ENCODE measurements at regions not wholly inside any gene's neighbourhood (a gene's known extent, or its start where the extent isn't known, plus 50 kb on each side); places are given as distances from the start of the nearest gene placed in this dataset.

DNA sequence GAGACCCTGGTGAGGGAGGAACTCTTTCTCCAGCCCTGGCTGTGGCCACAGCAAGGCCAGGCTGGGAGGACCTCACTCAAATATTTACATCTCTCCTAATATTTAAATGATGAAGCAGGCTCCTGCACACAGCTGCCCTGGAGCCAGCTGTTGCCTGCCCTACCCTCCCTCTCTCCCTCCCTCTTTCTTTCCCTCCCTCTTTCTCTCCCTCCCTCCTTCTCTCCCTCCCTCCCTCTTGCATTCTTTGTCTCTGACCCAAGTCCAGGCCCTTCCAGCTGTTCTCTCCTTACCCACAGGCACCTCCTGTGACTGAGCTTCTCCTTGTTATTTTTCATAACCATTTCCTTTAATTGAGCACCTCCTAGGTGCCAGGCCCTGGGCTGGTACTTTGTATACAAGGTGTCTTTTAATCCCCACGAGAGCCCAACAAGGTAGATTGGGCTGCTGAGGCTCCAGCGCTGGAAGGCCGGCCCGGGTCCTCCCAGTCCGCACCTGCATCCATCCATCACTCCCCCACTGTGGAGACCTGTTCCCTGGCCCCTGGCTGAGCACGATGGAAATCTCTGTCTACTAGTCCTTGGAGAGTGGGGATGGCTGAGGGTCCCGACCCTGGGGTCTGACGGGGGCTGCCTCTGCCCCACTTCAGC is 242.3 kb downstream of the SEC14L1 start:
- no peak overlapping the region for H3K27ac ChIP-seq (ENCODE audit: low read depth, low read length)
- H3K36me3 ChIP-seq (ENCODE audit: low read length), result no peaks in the 10 kb centered on the region
- no peaks in the 10 kb centered on the region for H3K79me2 ChIP-seq (ENCODE audit: insufficient read depth, low read length)
- no peaks in the 10 kb centered on the region for H4K20me1 ChIP-seq (ENCODE audit: low read depth, low read length)
- H3K9me2 ChIP-seq (replicated peaks; ENCODE audit: insufficient read depth, low read length), result no peaks in the 10 kb centered on the region
- H3K27me3 ChIP-seq (ENCODE audit: low read length), result no peaks in the 10 kb centered on the region
- no peak overlapping the region for H3K4me2 ChIP-seq (ENCODE audit: low read depth, low read length, poor library complexity, severe bottlenecking)
- H3K9ac ChIP-seq (ENCODE audit: low read length), result no peak overlapping the region
- no peaks in the 10 kb centered on the region for H3F3A ChIP-seq (ENCODE audit: insufficient read depth)
- TF ChIP-seq EZH2phosphoT487 (conservative IDR thresholded peaks at IDR 0.05; ENCODE audit: low read length), result no peak
- TF ChIP-seq, protein P1, sequence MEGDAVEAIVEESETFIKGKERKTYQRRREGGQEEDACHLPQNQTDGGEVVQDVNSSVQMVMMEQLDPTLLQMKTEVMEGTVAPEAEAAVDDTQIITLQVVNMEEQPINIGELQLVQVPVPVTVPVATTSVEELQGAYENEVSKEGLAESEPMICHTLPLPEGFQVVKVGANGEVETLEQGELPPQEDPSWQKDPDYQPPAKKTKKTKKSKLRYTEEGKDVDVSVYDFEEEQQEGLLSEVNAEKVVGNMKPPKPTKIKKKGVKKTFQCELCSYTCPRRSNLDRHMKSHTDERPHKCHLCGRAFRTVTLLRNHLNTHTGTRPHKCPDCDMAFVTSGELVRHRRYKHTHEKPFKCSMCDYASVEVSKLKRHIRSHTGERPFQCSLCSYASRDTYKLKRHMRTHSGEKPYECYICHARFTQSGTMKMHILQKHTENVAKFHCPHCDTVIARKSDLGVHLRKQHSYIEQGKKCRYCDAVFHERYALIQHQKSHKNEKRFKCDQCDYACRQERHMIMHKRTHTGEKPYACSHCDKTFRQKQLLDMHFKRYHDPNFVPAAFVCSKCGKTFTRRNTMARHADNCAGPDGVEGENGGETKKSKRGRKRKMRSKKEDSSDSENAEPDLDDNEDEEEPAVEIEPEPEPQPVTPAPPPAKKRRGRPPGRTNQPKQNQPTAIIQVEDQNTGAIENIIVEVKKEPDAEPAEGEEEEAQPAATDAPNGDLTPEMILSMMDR (IDR thresholded peaks at IDR 0.05; ENCODE audit: insufficient read depth, low read length, poor library complexity, severe bottlenecking), result no peak
- no peak overlapping the region for H3K4me3 ChIP-seq (ENCODE audit: insufficient read depth, low read length, poor library complexity, severe bottlenecking)
- no peaks in the 10 kb centered on the region for H3K9me3 ChIP-seq (ENCODE audit: insufficient read depth, low read length)
- no peak overlapping the region for H2AFZ ChIP-seq (ENCODE audit: low read depth, low read length, severe bottlenecking)

DNA sequence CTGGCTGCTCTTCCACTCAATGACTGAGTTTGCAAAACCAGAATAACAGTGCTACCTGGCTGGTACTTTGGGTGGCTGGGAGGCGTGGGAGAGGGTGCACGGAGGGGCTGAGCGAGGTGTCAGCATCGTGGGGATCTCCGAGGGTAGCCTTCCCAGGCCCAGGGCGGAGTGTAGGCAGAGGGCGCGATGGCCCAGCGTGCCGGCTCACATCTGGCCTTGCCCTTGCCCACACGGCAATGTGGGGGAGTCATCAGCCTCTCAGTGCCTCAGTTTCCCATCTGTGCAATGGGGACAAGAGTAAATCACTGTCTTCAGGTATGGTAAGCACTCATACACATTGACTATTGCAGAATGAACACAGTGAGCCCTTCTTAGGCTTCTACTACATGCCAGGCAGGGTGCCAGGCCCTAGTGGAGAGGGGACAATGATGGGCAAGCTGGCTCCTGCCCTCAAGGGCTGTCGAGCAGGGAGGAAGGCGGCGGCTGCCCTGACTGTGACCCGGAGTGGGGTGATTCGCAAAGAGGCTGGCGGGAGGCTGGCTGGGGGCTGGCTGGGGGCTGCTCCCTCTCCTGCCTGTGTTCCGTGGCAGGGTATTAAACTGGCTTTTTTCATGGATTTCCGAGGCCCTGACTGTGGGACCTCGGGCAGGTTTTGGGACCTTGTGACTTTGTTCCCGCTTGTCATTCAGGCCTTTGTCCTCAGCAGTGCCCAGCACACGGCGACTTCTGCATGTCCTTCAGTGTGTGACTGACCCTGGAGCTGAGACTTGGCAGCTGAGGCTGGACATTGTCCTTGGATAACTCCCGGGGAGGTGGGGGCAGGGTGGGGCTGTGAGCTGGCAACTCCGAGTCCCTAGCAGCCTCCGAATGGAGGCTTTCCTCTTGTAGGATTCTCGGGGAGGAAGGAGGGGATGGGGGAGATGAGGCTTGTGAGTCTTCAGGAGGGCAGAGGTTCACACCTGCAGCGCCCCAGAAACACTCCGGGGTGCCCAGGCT is 243.1 kb downstream of the SEC14L1 start:
- Histone ChIP-seq H3K27me3 (ENCODE audit: low read length) (no peaks in the 10 kb centered on the region), H3K27ac (ENCODE audit: low read depth, low read length) (no peak overlapping the region), H3K4me3 (ENCODE audit: insufficient read depth, low read length, poor library complexity, severe bottlenecking) (no peak overlapping the region), H3K9me2 (replicated peaks; ENCODE audit: insufficient read depth, low read length) (no peaks in the 10 kb centered on the region), H3K79me2 (ENCODE audit: insufficient read depth, low read length) (no peaks in the 10 kb centered on the region), H3K9ac (ENCODE audit: low read length) (no peak overlapping the region), H3F3A (ENCODE audit: insufficient read depth) (no peaks in the 10 kb centered on the region), H4K20me1 (ENCODE audit: low read depth, low read length) (no peaks in the 10 kb centered on the region), H3K9me3 (ENCODE audit: insufficient read depth, low read length) (no peaks in the 10 kb centered on the region), H3K36me3 (ENCODE audit: low read length) (no peaks in the 10 kb centered on the region), H3K4me2 (ENCODE audit: low read depth, low read length, poor library complexity, severe bottlenecking) (no peak overlapping the region), H2AFZ (ENCODE audit: low read depth, low read length, severe bottlenecking) (no peak overlapping the region)
- TF ChIP-seq, protein P1 (IDR thresholded peaks at IDR 0.05; ENCODE audit: insufficient read depth, low read length, poor library complexity, severe bottlenecking), result no peak
- no peak for TF ChIP-seq EZH2phosphoT487 (conservative IDR thresholded peaks at IDR 0.05; ENCODE audit: low read length)

DNA sequence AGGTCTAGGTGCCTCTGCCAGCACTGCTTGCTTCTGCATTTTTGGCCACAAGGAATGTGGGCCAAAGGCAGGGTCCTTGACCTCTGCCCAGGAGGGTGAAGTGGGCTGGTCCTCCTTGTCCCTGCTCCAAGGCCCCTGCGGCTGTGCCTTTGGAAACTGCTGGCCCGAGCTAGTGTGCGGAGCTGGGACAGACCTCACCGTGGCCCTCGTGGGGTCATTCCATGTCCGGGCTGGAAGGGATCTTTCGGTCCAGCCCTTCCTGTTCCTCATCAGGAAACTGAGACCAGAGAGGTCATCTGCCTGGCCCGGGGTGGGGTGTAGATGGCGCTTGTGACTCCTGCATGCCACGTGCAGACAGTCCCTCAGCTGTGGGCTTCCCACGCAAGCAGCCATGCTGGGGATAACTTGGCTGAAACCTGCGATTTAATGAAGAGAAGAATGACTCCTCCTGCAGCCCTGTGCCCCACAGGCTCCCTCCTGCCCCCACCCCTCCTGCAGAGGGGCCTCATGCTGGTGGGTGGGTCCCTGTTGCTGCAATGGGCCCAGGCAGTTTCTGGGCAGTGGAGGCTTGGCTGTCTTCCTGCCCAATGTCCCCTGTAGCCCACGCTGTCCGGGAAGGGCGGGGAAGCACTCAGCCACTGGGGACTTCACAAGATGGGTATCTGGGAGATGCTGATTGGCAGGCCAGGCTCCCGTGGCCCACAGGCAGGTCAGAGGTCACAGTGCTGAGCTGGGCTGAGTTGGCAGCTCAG is 245.2 kb downstream of the SEC14L1 start:
- H3K36me3 ChIP-seq (ENCODE audit: low read length), result no peaks in the 10 kb centered on the region
- H3F3A ChIP-seq (ENCODE audit: insufficient read depth), result no peaks in the 10 kb centered on the region
- no peaks in the 10 kb centered on the region for H3K79me2 ChIP-seq (ENCODE audit: insufficient read depth, low read length)
- no peaks in the 10 kb centered on the region for H3K9me3 ChIP-seq (ENCODE audit: insufficient read depth, low read length)
- H4K20me1 ChIP-seq (ENCODE audit: low read depth, low read length), result no peaks in the 10 kb centered on the region
- H3K9me2 ChIP-seq (replicated peaks; ENCODE audit: insufficient read depth, low read length), result no peaks in the 10 kb centered on the region
- no peak overlapping the region for H3K9ac ChIP-seq (ENCODE audit: low read length)
- no peaks in the 10 kb centered on the region for H3K27me3 ChIP-seq (ENCODE audit: low read length)
- no peak overlapping the region for H3K4me3 ChIP-seq (ENCODE audit: insufficient read depth, low read length, poor library complexity, severe bottlenecking)
- H3K4me2 ChIP-seq (ENCODE audit: low read depth, low read length, poor library complexity, severe bottlenecking), result no peak overlapping the region
- H2AFZ ChIP-seq (ENCODE audit: low read depth, low read length, severe bottlenecking), result no peak overlapping the region
- no peak for TF ChIP-seq EZH2phosphoT487 (conservative IDR thresholded peaks at IDR 0.05; ENCODE audit: low read length)
- TF ChIP-seq, protein P1 (IDR thresholded peaks at IDR 0.05; ENCODE audit: insufficient read depth, low read length, poor library complexity, severe bottlenecking), result no peak
- no peak overlapping the region for H3K27ac ChIP-seq (ENCODE audit: low read depth, low read length)
